ENCODE measurements at regions not wholly inside any gene's neighbourhood (a gene's known extent, or its start where the extent isn't known, plus 50 kb on each side); places are given as distances from the start of the nearest gene placed in this dataset.

GRCh38 chr13:33510350-33510970, 224.9 kb upstream of the STARD13 start:
- H3K9me3 ChIP-seq (ENCODE audit: control insufficient read depth in 1 of 2, low read length in 2 of 2), result no peaks in the 10 kb centered on the region
- no peak overlapping the region for H3K9ac ChIP-seq (ENCODE audit: low read depth in 1 of 2, low read length in 2 of 2)
- H3K4me3 ChIP-seq (ENCODE audit: low read depth in 1 of 2, low read length in 2 of 2), result no peak overlapping the region

GRCh38 chr13:33512880-33513554, 227.5 kb upstream of the STARD13 start:
- Histone ChIP-seq H3K36me3 (ENCODE audit: control insufficient read depth in 1 of 2, insufficient read depth in 2 of 2, low read length in 2 of 2) (no peaks in the 10 kb centered on the region), H3K9me3 (ENCODE audit: control insufficient read depth in 1 of 2, low read length in 2 of 2) (no peaks in the 10 kb centered on the region), H3K9ac (ENCODE audit: low read depth in 1 of 2, low read length in 2 of 2) (no peak overlapping the region), H3K27me3 (ENCODE audit: control insufficient read depth in 1 of 2, insufficient read depth in 2 of 2, low read length in 2 of 2) (no peaks in the 10 kb centered on the region), H3K27ac (ENCODE audit: low read depth, low read length) (no peak overlapping the region), H3K4me1 (ENCODE audit: control insufficient read depth in 1 of 2, insufficient read depth in 2 of 2, low read length in 2 of 2) (no peaks in the 10 kb centered on the region), H3K4me3 (ENCODE audit: low read depth in 1 of 2, low read length in 2 of 2) (no peak overlapping the region)

More at GRCh38 chr13:33510350-33510970, 224.9 kb upstream of the STARD13 start:
- H3K27ac ChIP-seq (ENCODE audit: low read depth, low read length), result no peak overlapping the region
- H3K4me1 ChIP-seq (ENCODE audit: control insufficient read depth in 1 of 2, insufficient read depth in 2 of 2, low read length in 2 of 2), result no peaks in the 10 kb centered on the region
- H3K27me3 ChIP-seq (ENCODE audit: control insufficient read depth in 1 of 2, insufficient read depth in 2 of 2, low read length in 2 of 2), result no peaks in the 10 kb centered on the region
- no peaks in the 10 kb centered on the region for H3K36me3 ChIP-seq (ENCODE audit: control insufficient read depth in 1 of 2, insufficient read depth in 2 of 2, low read length in 2 of 2)

GRCh38 chr13:33514362-33514761, 228.8 kb upstream of the STARD13 start:
- Histone ChIP-seq H3K9me3 (ENCODE audit: control insufficient read depth in 1 of 2, low read length in 2 of 2) (no peaks in the 10 kb centered on the region), H3K27ac (ENCODE audit: low read depth, low read length) (no peak overlapping the region), H3K36me3 (ENCODE audit: control insufficient read depth in 1 of 2, insufficient read depth in 2 of 2, low read length in 2 of 2) (no peaks in the 10 kb centered on the region), H3K27me3 (ENCODE audit: control insufficient read depth in 1 of 2, insufficient read depth in 2 of 2, low read length in 2 of 2) (no peaks in the 10 kb centered on the region), H3K9ac (ENCODE audit: low read depth in 1 of 2, low read length in 2 of 2) (no peak overlapping the region), H3K4me1 (ENCODE audit: control insufficient read depth in 1 of 2, insufficient read depth in 2 of 2, low read length in 2 of 2) (no peaks in the 10 kb centered on the region), H3K4me3 (ENCODE audit: low read depth in 1 of 2, low read length in 2 of 2) (no peak overlapping the region)

- Histone ChIP-seq H3K9ac (ENCODE audit: low read depth in 1 of 2, low read length in 2 of 2) (no peak overlapping the region), H3K27me3 (ENCODE audit: control insufficient read depth in 1 of 2, insufficient read depth in 2 of 2, low read length in 2 of 2) (no peaks in the 10 kb centered on the region), H3K9me3 (ENCODE audit: control insufficient read depth in 1 of 2, low read length in 2 of 2) (no peaks in the 10 kb centered on the region), H3K27ac (ENCODE audit: low read depth, low read length) (no peak overlapping the region), H3K4me3 (ENCODE audit: low read depth in 1 of 2, low read length in 2 of 2) (no peak overlapping the region), H3K4me1 (ENCODE audit: control insufficient read depth in 1 of 2, insufficient read depth in 2 of 2, low read length in 2 of 2) (no peaks in the 10 kb centered on the region), H3K36me3 (ENCODE audit: control insufficient read depth in 1 of 2, insufficient read depth in 2 of 2, low read length in 2 of 2) (no peaks in the 10 kb centered on the region)
Observed at GRCh38 chr13:33515146-33515545, 229.6 kb upstream of the STARD13 start.

GRCh38 chr13:33518452-33518851, 232.9 kb upstream of the STARD13 start:
- no peaks in the 10 kb centered on the region for H3K36me3 ChIP-seq (ENCODE audit: control insufficient read depth in 1 of 2, insufficient read depth in 2 of 2, low read length in 2 of 2)
- no peak overlapping the region for H3K27ac ChIP-seq (ENCODE audit: low read depth, low read length)
- H3K27me3 ChIP-seq (ENCODE audit: control insufficient read depth in 1 of 2, insufficient read depth in 2 of 2, low read length in 2 of 2), result no peaks in the 10 kb centered on the region
- no peaks in the 10 kb centered on the region for H3K4me1 ChIP-seq (ENCODE audit: control insufficient read depth in 1 of 2, insufficient read depth in 2 of 2, low read length in 2 of 2)
- no peak overlapping the region for H3K4me3 ChIP-seq (ENCODE audit: low read depth in 1 of 2, low read length in 2 of 2)
- H3K9ac ChIP-seq (ENCODE audit: low read depth in 1 of 2, low read length in 2 of 2), result no peak overlapping the region
- no peaks in the 10 kb centered on the region for H3K9me3 ChIP-seq (ENCODE audit: control insufficient read depth in 1 of 2, low read length in 2 of 2)

- H3K27ac ChIP-seq (ENCODE audit: low read depth, low read length), result no peak overlapping the region
- no peaks in the 10 kb centered on the region for H3K27me3 ChIP-seq (ENCODE audit: control insufficient read depth in 1 of 2, insufficient read depth in 2 of 2, low read length in 2 of 2)
- H3K36me3 ChIP-seq (ENCODE audit: control insufficient read depth in 1 of 2, insufficient read depth in 2 of 2, low read length in 2 of 2), result no peaks in the 10 kb centered on the region
- H3K4me3 ChIP-seq (ENCODE audit: low read depth in 1 of 2, low read length in 2 of 2), result no peak overlapping the region
- no peaks in the 10 kb centered on the region for H3K4me1 ChIP-seq (ENCODE audit: control insufficient read depth in 1 of 2, insufficient read depth in 2 of 2, low read length in 2 of 2)
- H3K9me3 ChIP-seq (ENCODE audit: control insufficient read depth in 1 of 2, low read length in 2 of 2), result no peaks in the 10 kb centered on the region
- no peak overlapping the region for H3K9ac ChIP-seq (ENCODE audit: low read depth in 1 of 2, low read length in 2 of 2)
Observed at GRCh38 chr13:33519561-33520467, 234.3 kb upstream of the STARD13 start.

GRCh38 chr13:33520468-33520839, 234.9 kb upstream of the STARD13 start:
- H3K9ac ChIP-seq (ENCODE audit: low read depth in 1 of 2, low read length in 2 of 2), result no peak overlapping the region
- H3K27ac ChIP-seq (ENCODE audit: low read depth, low read length), result no peak overlapping the region
- H3K4me1 ChIP-seq (ENCODE audit: control insufficient read depth in 1 of 2, insufficient read depth in 2 of 2, low read length in 2 of 2), result no peaks in the 10 kb centered on the region
- H3K9me3 ChIP-seq (ENCODE audit: control insufficient read depth in 1 of 2, low read length in 2 of 2), result no peaks in the 10 kb centered on the region
- H3K27me3 ChIP-seq (ENCODE audit: control insufficient read depth in 1 of 2, insufficient read depth in 2 of 2, low read length in 2 of 2), result no peaks in the 10 kb centered on the region
- no peak overlapping the region for H3K4me3 ChIP-seq (ENCODE audit: low read depth in 1 of 2, low read length in 2 of 2)
- no peaks in the 10 kb centered on the region for H3K36me3 ChIP-seq (ENCODE audit: control insufficient read depth in 1 of 2, insufficient read depth in 2 of 2, low read length in 2 of 2)

GRCh38 chr13:33524086-33524485, 238.5 kb upstream of the STARD13 start:
- Histone ChIP-seq H3K27me3 (ENCODE audit: control insufficient read depth in 1 of 2, insufficient read depth in 2 of 2, low read length in 2 of 2) (no peaks in the 10 kb centered on the region), H3K9me3 (ENCODE audit: control insufficient read depth in 1 of 2, low read length in 2 of 2) (no peaks in the 10 kb centered on the region), H3K4me3 (ENCODE audit: low read depth in 1 of 2, low read length in 2 of 2) (no peak overlapping the region), H3K27ac (ENCODE audit: low read depth, low read length) (no peak overlapping the region), H3K9ac (ENCODE audit: low read depth in 1 of 2, low read length in 2 of 2) (no peak overlapping the region), H3K4me1 (ENCODE audit: control insufficient read depth in 1 of 2, insufficient read depth in 2 of 2, low read length in 2 of 2) (no peaks in the 10 kb centered on the region), H3K36me3 (ENCODE audit: control insufficient read depth in 1 of 2, insufficient read depth in 2 of 2, low read length in 2 of 2) (no peaks in the 10 kb centered on the region)

- no peaks in the 10 kb centered on the region for H3K27me3 ChIP-seq (ENCODE audit: control insufficient read depth in 1 of 2, insufficient read depth in 2 of 2, low read length in 2 of 2)
- no peaks in the 10 kb centered on the region for H3K4me1 ChIP-seq (ENCODE audit: control insufficient read depth in 1 of 2, insufficient read depth in 2 of 2, low read length in 2 of 2)
- no peak overlapping the region for H3K9ac ChIP-seq (ENCODE audit: low read depth in 1 of 2, low read length in 2 of 2)
- no peak overlapping the region for H3K27ac ChIP-seq (ENCODE audit: low read depth, low read length)
- H3K9me3 ChIP-seq (ENCODE audit: control insufficient read depth in 1 of 2, low read length in 2 of 2), result no peaks in the 10 kb centered on the region
- no peaks in the 10 kb centered on the region for H3K36me3 ChIP-seq (ENCODE audit: control insufficient read depth in 1 of 2, insufficient read depth in 2 of 2, low read length in 2 of 2)
- no peak overlapping the region for H3K4me3 ChIP-seq (ENCODE audit: low read depth in 1 of 2, low read length in 2 of 2)
Observed at GRCh38 chr13:33525763-33526162, 240.2 kb upstream of the STARD13 start.

- H3K27me3 ChIP-seq (ENCODE audit: control insufficient read depth in 1 of 2, insufficient read depth in 2 of 2, low read length in 2 of 2), result no peaks in the 10 kb centered on the region
- no peak overlapping the region for H3K9ac ChIP-seq (ENCODE audit: low read depth in 1 of 2, low read length in 2 of 2)
- H3K4me1 ChIP-seq (ENCODE audit: control insufficient read depth in 1 of 2, insufficient read depth in 2 of 2, low read length in 2 of 2), result no peaks in the 10 kb centered on the region
- no peak overlapping the region for H3K4me3 ChIP-seq (ENCODE audit: low read depth in 1 of 2, low read length in 2 of 2)
- H3K27ac ChIP-seq (ENCODE audit: low read depth, low read length), result no peak overlapping the region
- no peaks in the 10 kb centered on the region for H3K36me3 ChIP-seq (ENCODE audit: control insufficient read depth in 1 of 2, insufficient read depth in 2 of 2, low read length in 2 of 2)
- H3K9me3 ChIP-seq (ENCODE audit: control insufficient read depth in 1 of 2, low read length in 2 of 2), result no peaks in the 10 kb centered on the region
Observed at GRCh38 chr13:33526718-33527117, 241.2 kb upstream of the STARD13 start.

Data from duodenal mucosa (tissue), 2 donors.